IMR-90 (cell line): ENCODE measurements at regions not wholly inside any gene's neighbourhood (a gene's known extent, or its start where the extent isn't known, plus 50 kb on each side); places are given as distances from the start of the nearest gene placed in this dataset.

ENCODE experiments used
- ATAC-seq: fragments of 200-7000 bp; cut with Tn5 transposase; 2 replicates; pipeline ENCODE4 v1.9.1; 2020; ENCODE audit warnings: low read depth, mild to moderate bottlenecking, moderate library complexity
- BruUV-seq: library from RNA; stranded (reverse); fragments of 400-500 nt; replicated peaks from 2 replicates; lab custom pipeline; 2021; lab: Mats Ljungman, UMichigan
- CTCF ChIA-PET: fragments of 300-600 bp; formaldehyde crosslinking; extraction: SDS; loops from one replicate; lab custom pipeline; 2021; ENCODE audit warnings: antibody characterized with exemption; lab: Yijun Ruan, JAX
- POLR2A ChIA-PET: fragments of 300-600 bp; sonication (Branson Sonifier 250); formaldehyde crosslinking; loops from one replicate; lab custom pipeline; 2022; ENCODE audit warnings: antibody characterized with exemption; ENCODE audit not compliant: unreplicated experiment; lab: Charles Lee
- DNase-seq: peaks from one replicate; pipeline ENCODE4 v3.0.0; 2013
- H2AFZ ChIP-seq: replicated peaks from 2 replicates; pipeline ENCODE3; 2013; ENCODE audit warnings: low read length, mild to moderate bottlenecking; ENCODE audit not compliant: poor library complexity
- H2AK5ac ChIP-seq: 2 replicates; pipeline ENCODE4 v1.6.1; 2013; ENCODE audit warnings: low read depth, low read length, inconsistent platforms
- H2AK9ac ChIP-seq: replicated peaks from 2 replicates; pipeline ENCODE3; 2013; ENCODE audit warnings: mild to moderate bottlenecking, low read depth, low read length, moderate library complexity; ENCODE audit not compliant: poor library complexity
- H2BK120ac ChIP-seq: 2 replicates; pipeline ENCODE4 v1.6.1; 2013; ENCODE audit warnings: low read depth, low read length, inconsistent platforms
- H2BK15ac ChIP-seq: 3 replicates; pipeline ENCODE4 v1.6.1; 2013; ENCODE audit warnings: low read depth, low read length, inconsistent platforms
- H2BK20ac ChIP-seq: 2 replicates; pipeline ENCODE4 v1.6.1; 2013; ENCODE audit warnings: low read depth, mild to moderate bottlenecking, inconsistent platforms, low read length, moderate library complexity
- H2BK5ac ChIP-seq: 2 replicates; pipeline ENCODE4 v1.6.1; 2013; ENCODE audit warnings: mild to moderate bottlenecking, low read depth, low read length, inconsistent platforms; ENCODE audit not compliant: poor library complexity, severe bottlenecking
- H3K14ac ChIP-seq: replicated peaks from 2 replicates; pipeline ENCODE4 v1.6.1; 2013; ENCODE audit warnings: low read depth, low read length, inconsistent platforms
- H3K18ac ChIP-seq: 2 replicates; pipeline ENCODE4 v1.6.1; 2013; ENCODE audit warnings: low read depth, low read length, control low read depth
- H3K23ac ChIP-seq: 2 replicates; pipeline ENCODE4 v1.6.1; 2013; ENCODE audit warnings: low read depth, low read length, inconsistent platforms
- H3K27ac ChIP-seq: 2 replicates; pipeline ENCODE4 v1.5.1; 2013; ENCODE audit warnings: mild to moderate bottlenecking, control low read depth, low read length; ENCODE audit not compliant: insufficient read depth
- H3K27me3 ChIP-seq: 2 replicates; pipeline ENCODE4 v1.6.1; 2013; ENCODE audit warnings: low read length; ENCODE audit not compliant: control insufficient read depth, insufficient read depth
- H3K36me3 ChIP-seq: 2 replicates; pipeline ENCODE4 v1.6.1; 2013; ENCODE audit warnings: low read length, mixed read lengths; ENCODE audit not compliant: control insufficient read depth, insufficient read depth
- H3K4ac ChIP-seq: 2 replicates; pipeline ENCODE4 v1.6.1; 2013; ENCODE audit warnings: low read depth, low read length, inconsistent platforms
- H3K4me1 ChIP-seq: 2 replicates; pipeline ENCODE4 v1.6.1; 2013; ENCODE audit warnings: low read length, mixed read lengths; ENCODE audit not compliant: control insufficient read depth, insufficient read depth
- H3K4me2 ChIP-seq: 2 replicates; pipeline ENCODE4 v1.6.1; 2013; ENCODE audit warnings: low read depth, mild to moderate bottlenecking, control low read depth, low read length, moderate library complexity
- H3K4me3 ChIP-seq: 2 replicates; pipeline ENCODE4 v1.5.1; 2013; ENCODE audit warnings: low read depth, mild to moderate bottlenecking, control low read depth, low read length, moderate library complexity; ENCODE audit not compliant: insufficient read depth
- H3K56ac ChIP-seq: 2 replicates; pipeline ENCODE4 v1.6.1; 2013; ENCODE audit warnings: low read length, inconsistent platforms; ENCODE audit not compliant: insufficient read depth; ENCODE audit errors: extremely low read depth
- H3K79me1 ChIP-seq, 2 experiments: 2 replicates each; pipeline ENCODE4 v1.6.1; 2013; ENCODE audit warnings: low read length in 2 of 2, inconsistent platforms in 1 of 2, low read depth in 1 of 2
- H3K9ac ChIP-seq: 2 replicates; pipeline ENCODE4 v1.6.1; 2013; ENCODE audit warnings: low read depth, low read length, control low read depth
- H3K9me1 ChIP-seq: 2 replicates; pipeline ENCODE4 v1.6.1; 2013; ENCODE audit warnings: low read length, inconsistent platforms; ENCODE audit not compliant: insufficient read depth
- H3K9me3 ChIP-seq: 2 replicates; pipeline ENCODE4 v1.6.1; 2013; ENCODE audit warnings: low read length; ENCODE audit not compliant: control insufficient read depth, insufficient read depth
- H4K20me1 ChIP-seq: 2 replicates; pipeline ENCODE4 v1.6.1; 2013; ENCODE audit warnings: low read length, inconsistent platforms; ENCODE audit not compliant: insufficient read depth
- H4K5ac ChIP-seq: 2 replicates; pipeline ENCODE4 v1.6.1; 2013; ENCODE audit warnings: mild to moderate bottlenecking, low read depth, low read length, control low read depth
- H4K8ac ChIP-seq, 2 experiments: 2 replicates each; pipeline ENCODE4 v1.6.1; 2013; ENCODE audit warnings: low read depth in 2 of 2, low read length in 2 of 2, control low read depth in 1 of 2, inconsistent platforms in 1 of 2
- H4K91ac ChIP-seq: 2 replicates; pipeline ENCODE4 v1.6.1; 2013; ENCODE audit warnings: low read depth, low read length, inconsistent platforms; ENCODE audit not compliant: insufficient read depth
- BHLHE40 ChIP-seq: fragments of 150-350 bp; IDR thresholded peaks from 2 replicates; pipeline ENCODE4 v1.6.1; 2016; ENCODE audit warnings: mild to moderate bottlenecking, low read depth, low read length
- CEBPB ChIP-seq: IDR thresholded peaks from 2 replicates; pipeline ENCODE4 v1.6.1; 2012; ENCODE audit warnings: low read depth, low read length, improper control_type of control experiment
- CHD1 ChIP-seq: IDR thresholded peaks from 2 replicates; pipeline ENCODE4 v1.6.1; 2012; ENCODE audit warnings: low read depth, low read length, improper control_type of control experiment
- FOS ChIP-seq: fragments of 150-350 bp; IDR thresholded peaks from 2 replicates; pipeline ENCODE4 v1.6.1; 2016; ENCODE audit warnings: low read depth, low read length
- MAZ ChIP-seq: IDR thresholded peaks from 2 replicates; pipeline ENCODE4 v1.6.1; 2012; ENCODE audit warnings: low read depth, mild to moderate bottlenecking, low read length, improper control_type of control experiment, moderate library complexity, borderline replicate concordance
- MXI1 ChIP-seq: IDR thresholded peaks from 2 replicates; pipeline ENCODE4 v1.6.1; 2012; ENCODE audit warnings: low read depth, mild to moderate bottlenecking, low read length, moderate library complexity, borderline replicate concordance
- NFE2L2 ChIP-seq: fragments of 150-350 bp; IDR thresholded peaks from 2 replicates; pipeline ENCODE4 v1.6.1; 2016; ENCODE audit warnings: low read depth, mild to moderate bottlenecking, low read length
- POLR2A ChIP-seq: IDR thresholded peaks from 2 replicates; pipeline ENCODE4 v1.6.1; 2012; ENCODE audit warnings: mild to moderate bottlenecking, low read depth, low read length
- RAD21 ChIP-seq: IDR thresholded peaks from 2 replicates; pipeline ENCODE4 v1.6.1; 2012; ENCODE audit warnings: low read length, improper control_type of control experiment
- RCOR1 ChIP-seq: IDR thresholded peaks from 2 replicates; pipeline ENCODE4 v1.6.1; 2012; ENCODE audit warnings: mild to moderate bottlenecking, low read length, improper control_type of control experiment; ENCODE audit not compliant: insufficient replicate concordance
- RFX5 ChIP-seq: IDR thresholded peaks from 2 replicates; pipeline ENCODE4 v1.8.0; 2012; ENCODE audit warnings: low read depth, mild to moderate bottlenecking, low read length, moderate library complexity
- SMC3 ChIP-seq: fragments of 150-350 bp; IDR thresholded peaks from 2 replicates; pipeline ENCODE4 v1.6.1; 2016; ENCODE audit warnings: low read depth, mild to moderate bottlenecking, antibody characterized with exemption, low read length, moderate library complexity
- WGBS, 2 experiments: methylation state at CpG; one replicate each; pipeline versions ENCODE4 v1.1.5 to v1.1.7; 2013; ENCODE audit warnings: missing lambda C conversion rate in 2 of 2; ENCODE audit not compliant: insufficient read length in 1 of 2; ENCODE audit errors: extremely low coverage in 2 of 2; 5-methylcytosine and 5-hydroxymethylcytosine counted together
- dilution Hi-C: fragments of 300-500 bp; cut with HindIII; formaldehyde crosslinking; loops from one replicate; pipeline ENCODE4 v1.14.3; 2018; ENCODE audit warnings: low sequenced_read_pairs; ENCODE audit not compliant: unreplicated experiment
- in situ Hi-C: fragments of 300-500 bp; cut with MboI; formaldehyde crosslinking; loops from 3 replicates; pipeline ENCODE4 v1.14.3; 2019; ENCODE audit warnings: low sequenced_read_pairs, inconsistent platforms, mixed read lengths
- intact Hi-C: fragments of 100-400 bp; cut with micrococcal nuclease; formaldehyde crosslinking; loops from 2 replicates; pipeline ENCODE4 v1.10.0; 2022
- TF ChIP-seq, protein P1 (sequence below): fragments of 150-350 bp; IDR thresholded peaks from 2 replicates; pipeline ENCODE4 v1.6.1; 2016; ENCODE audit warnings: low read depth, mild to moderate bottlenecking, low read length, moderate library complexity, borderline replicate concordance

DNA sequence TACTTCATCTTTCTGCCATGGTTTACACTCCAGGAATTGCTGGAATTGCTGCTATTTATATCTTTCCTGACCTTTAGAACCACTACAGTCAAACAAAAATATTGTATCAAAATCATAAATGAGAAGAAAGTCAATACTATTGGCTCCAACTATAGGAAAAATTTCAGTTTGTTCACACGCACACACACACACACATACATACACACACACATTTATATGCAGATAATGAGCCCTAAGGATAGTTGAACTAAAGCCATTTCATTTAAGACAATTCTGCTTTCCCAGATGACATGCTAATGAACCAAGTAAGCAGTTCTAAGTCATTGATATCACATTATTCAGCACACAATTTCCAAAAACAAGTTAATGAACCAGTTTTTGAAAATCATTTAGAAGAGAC lies 627.3 kb downstream of the PLOD2 start:
- no peak overlapping the region for H2AK9ac ChIP-seq
- no peak overlapping the region for H3K56ac ChIP-seq
- ChIA-PET POLR2A (no interaction called here), CTCF (no interaction called here)
- H3K9ac ChIP-seq = no peak overlapping the region
- H2BK15ac ChIP-seq = no peak overlapping the region
- ATAC-seq (no peak), DNase-seq (no peak)
- H4K5ac ChIP-seq = no peak overlapping the region
- no peak overlapping the region for H2BK120ac ChIP-seq
- no peak overlapping the region for H3K18ac ChIP-seq
- TF ChIP-seq POLR2A = no peak
- TF ChIP-seq FOS = no peak
- TF ChIP-seq BHLHE40 = no peak
- TF ChIP-seq SMC3 = no peak
- TF ChIP-seq RCOR1 = no peak
- no peak for TF ChIP-seq CEBPB
- TF ChIP-seq CHD1 = no peak
- TF ChIP-seq, protein P1, sequence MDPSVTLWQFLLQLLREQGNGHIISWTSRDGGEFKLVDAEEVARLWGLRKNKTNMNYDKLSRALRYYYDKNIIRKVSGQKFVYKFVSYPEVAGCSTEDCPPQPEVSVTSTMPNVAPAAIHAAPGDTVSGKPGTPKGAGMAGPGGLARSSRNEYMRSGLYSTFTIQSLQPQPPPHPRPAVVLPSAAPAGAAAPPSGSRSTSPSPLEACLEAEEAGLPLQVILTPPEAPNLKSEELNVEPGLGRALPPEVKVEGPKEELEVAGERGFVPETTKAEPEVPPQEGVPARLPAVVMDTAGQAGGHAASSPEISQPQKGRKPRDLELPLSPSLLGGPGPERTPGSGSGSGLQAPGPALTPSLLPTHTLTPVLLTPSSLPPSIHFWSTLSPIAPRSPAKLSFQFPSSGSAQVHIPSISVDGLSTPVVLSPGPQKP = no peak
- no peak for TF ChIP-seq MAZ
- no peak for TF ChIP-seq NFE2L2
- TF ChIP-seq RAD21 = no peak
- TF ChIP-seq RFX5 = no peak
- TF ChIP-seq MXI1 = no peak
- in situ Hi-C loops (no loop called here), intact Hi-C loops (no loop called here), dilution Hi-C loops (no loop called here)
- H2BK20ac ChIP-seq = no peak overlapping the region
- H3K4me3 ChIP-seq = no peak overlapping the region
- no peaks in the 10 kb centered on the region for H3K36me3 ChIP-seq
- BruUV-seq = no TSS peak
- no peak overlapping the region for H3K14ac ChIP-seq
- H4K91ac ChIP-seq = no peak overlapping the region
- no peak overlapping the region for H4K8ac ChIP-seq
- H3K4me2 ChIP-seq = no peak overlapping the region
- no peaks in the 10 kb centered on the region for H3K27me3 ChIP-seq
- no peaks in the 10 kb centered on the region for H3K9me3 ChIP-seq
- H3K4me1 ChIP-seq = no peaks in the 10 kb centered on the region
- WGBS, 2 experiments = no CpG with 5 or more reads among the region's 1 CpG
- H3K27ac ChIP-seq = no peak overlapping the region
- no peak overlapping the region for H3K4ac ChIP-seq
- H4K20me1 ChIP-seq = no peaks in the 10 kb centered on the region
- no peak overlapping the region for H2AFZ ChIP-seq
- no peaks in the 10 kb centered on the region for H3K9me1 ChIP-seq
- H3K23ac ChIP-seq = no peak overlapping the region
- H3K79me1 ChIP-seq = no peaks in the 10 kb centered on the region
- H2BK5ac ChIP-seq = no peak overlapping the region
- no peak overlapping the region for H2AK5ac ChIP-seq
